ENCODE measurements at regions not wholly inside any gene's neighbourhood (a gene's known extent, or its start where the extent isn't known, plus 50 kb on each side); places are given as distances from the start of the nearest gene placed in this dataset.

- no peak for TF ChIP-seq CTCF (conservative IDR thresholded peaks at IDR 0.05)
- no peak for TF ChIP-seq ZFX (IDR thresholded peaks at IDR 0.05)
Observed at GRCh38 chr14:65237023-65237814, 134.9 kb upstream of the MAX start.

All from C4-2B (cell line).